ENCODE measurements at regions not wholly inside any gene's neighbourhood (a gene's known extent, or its start where the extent isn't known, plus 50 kb on each side); places are given as distances from the start of the nearest gene placed in this dataset.

DNA sequence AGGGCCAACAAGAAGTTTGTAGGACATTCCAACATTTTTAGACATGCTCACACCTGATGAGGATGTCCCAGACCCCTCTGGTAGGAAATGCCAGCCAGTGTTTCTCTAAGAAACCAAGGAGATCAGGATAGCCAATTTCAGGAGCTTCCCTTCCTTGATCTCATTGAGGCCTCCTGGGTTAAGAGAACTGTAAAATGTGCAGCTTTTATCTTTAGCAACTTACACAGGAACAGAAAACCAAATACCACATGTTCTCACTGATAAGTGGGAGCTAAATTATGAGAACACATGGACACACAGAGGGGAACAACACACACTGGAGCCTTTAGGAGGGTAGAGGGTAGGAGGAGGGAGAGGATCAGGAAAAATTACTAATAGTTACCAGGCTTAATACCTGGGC lies 99.6 kb upstream of the MAP2 start:
- H3K27ac ChIP-seq: no peak overlapping the region
- TF ChIP-seq, protein P1, sequence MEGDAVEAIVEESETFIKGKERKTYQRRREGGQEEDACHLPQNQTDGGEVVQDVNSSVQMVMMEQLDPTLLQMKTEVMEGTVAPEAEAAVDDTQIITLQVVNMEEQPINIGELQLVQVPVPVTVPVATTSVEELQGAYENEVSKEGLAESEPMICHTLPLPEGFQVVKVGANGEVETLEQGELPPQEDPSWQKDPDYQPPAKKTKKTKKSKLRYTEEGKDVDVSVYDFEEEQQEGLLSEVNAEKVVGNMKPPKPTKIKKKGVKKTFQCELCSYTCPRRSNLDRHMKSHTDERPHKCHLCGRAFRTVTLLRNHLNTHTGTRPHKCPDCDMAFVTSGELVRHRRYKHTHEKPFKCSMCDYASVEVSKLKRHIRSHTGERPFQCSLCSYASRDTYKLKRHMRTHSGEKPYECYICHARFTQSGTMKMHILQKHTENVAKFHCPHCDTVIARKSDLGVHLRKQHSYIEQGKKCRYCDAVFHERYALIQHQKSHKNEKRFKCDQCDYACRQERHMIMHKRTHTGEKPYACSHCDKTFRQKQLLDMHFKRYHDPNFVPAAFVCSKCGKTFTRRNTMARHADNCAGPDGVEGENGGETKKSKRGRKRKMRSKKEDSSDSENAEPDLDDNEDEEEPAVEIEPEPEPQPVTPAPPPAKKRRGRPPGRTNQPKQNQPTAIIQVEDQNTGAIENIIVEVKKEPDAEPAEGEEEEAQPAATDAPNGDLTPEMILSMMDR (conservative IDR thresholded peaks at IDR 0.05): no peak

DNA sequence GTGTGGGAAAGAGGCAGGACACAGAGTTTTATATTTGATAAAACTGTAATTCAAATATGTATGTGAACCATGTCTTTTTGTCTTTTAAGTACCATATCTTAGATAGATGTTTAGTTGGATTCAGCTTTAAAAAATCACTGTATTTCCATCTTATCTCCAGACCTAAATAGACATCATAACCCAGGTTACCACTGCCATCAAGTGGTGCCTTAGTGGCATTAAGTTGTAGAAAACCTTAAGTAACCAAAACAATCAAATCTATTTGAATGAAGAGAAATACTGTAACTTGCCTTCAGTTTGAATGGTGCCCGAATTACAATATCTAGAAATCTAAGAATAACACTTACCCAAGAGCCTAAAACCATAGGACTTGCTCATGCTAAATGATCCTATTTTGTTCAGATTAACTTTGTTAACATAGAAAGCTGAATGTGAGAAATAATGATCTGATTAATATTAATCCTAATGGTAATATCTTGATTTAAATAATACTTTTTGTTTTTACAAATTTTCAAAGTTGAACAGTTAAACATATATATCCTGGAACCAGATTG lies 92.5 kb upstream of the MAP2 start:
- TF ChIP-seq, protein P1 (conservative IDR thresholded peaks at IDR 0.05): peak; percentile 76
- no peak overlapping the region for H3K27ac ChIP-seq

DNA sequence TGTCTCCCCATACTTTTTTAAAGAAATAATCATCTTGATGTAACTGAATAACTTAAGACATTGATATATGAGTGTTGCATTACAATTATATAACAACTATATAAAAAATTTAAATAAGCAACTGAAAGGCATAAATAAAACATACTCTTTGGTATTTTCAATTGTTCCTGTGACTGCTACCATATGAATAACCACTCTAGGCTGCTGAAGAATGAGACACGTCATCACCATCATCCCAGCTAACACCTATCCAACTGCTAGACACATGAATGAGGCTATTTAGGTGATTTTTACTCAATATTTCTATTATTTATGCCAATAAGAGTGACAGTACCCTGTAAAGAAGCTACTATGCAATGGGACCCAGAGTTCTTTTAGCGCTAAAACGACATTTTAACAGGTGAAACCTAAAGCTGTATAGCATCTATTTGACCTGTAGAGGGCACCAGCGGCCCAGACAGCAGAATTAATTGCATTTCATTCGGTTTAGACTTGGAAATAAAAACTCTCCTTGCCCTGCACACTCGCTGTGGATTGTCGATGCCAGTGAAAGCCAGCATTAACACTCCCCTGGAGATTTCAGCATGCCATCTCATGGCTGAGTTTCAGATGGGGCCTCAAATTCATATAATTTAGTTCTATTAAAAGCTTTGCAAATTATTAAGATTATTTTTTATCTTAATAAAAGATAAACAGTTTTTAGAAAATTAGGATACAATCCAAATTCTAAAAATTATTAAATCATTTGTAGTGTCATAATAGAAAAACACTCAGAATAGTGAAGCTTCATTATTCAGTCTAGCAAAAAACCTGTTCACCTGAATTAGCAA lies 89.4 kb upstream of the MAP2 start:
- H3K27ac ChIP-seq: no peak overlapping the region
- TF ChIP-seq, protein P1 (conservative IDR thresholded peaks at IDR 0.05): peak; percentile 95

DNA sequence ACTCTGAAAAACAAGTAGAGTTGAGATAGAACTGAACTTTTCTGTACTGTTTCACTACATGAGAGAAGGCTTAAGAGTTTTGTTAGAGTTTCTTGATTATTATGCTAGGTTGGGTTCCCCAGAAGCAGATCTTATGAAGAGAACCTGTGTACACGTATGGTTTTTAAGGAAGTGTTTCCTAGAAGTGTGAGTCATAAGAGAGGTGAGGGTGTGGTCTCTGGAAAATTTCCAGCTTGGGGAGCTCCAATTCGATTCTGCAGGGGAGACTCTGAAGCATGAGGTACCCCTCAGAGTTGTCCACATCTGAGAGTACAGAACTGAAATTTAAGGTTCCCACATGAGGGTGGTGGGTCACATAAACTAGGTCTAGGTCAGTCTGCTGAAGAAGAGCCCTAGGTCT lies 83.3 kb upstream of the MAP2 start:
- no peak overlapping the region for H3K27ac ChIP-seq

DNA sequence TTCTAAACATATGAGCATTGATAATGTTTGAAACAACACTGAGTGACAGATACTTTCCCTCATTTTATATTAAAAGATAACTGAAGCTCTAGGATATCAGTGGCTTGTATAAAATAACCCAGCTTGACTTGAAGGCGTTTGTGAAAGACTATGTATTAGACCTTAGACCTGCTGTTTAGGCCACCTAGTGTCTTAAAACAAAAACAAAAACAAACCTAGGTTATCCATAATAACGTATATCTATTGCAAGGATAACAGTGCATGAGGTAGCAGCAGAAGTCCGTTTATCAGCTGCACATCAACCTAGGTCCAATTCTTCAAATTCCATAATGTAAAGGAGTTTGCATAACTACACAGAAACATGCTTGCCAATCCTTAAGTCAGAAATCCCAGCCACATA lies 79.5 kb upstream of the MAP2 start:
- H3K27ac ChIP-seq: no peak overlapping the region
- TF ChIP-seq, protein P1 (conservative IDR thresholded peaks at IDR 0.05): no peak

More for the DNA sequence above, 83.3 kb upstream of the MAP2 start:
- TF ChIP-seq, protein P1 (conservative IDR thresholded peaks at IDR 0.05): no peak

DNA sequence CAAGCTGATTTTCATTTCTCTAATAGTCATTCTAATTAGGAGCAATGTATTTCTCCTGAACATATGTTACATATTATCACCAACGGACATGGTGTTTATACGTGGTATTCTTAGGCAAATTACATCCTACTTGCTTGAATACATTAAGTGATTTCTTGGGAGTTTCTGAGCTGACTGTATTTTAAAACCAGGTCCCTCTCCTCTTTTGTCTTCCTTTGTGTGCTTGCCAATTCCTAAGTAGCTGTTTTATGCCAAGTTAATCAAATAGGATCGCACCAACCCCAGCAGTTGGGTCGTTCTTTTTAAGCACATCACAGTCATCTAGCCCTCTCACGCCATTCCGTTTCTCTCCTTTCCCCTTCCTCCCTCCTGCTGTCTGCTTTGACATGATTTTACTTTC lies 75.4 kb upstream of the MAP2 start:
- H3K27ac ChIP-seq: no peak overlapping the region

DNA sequence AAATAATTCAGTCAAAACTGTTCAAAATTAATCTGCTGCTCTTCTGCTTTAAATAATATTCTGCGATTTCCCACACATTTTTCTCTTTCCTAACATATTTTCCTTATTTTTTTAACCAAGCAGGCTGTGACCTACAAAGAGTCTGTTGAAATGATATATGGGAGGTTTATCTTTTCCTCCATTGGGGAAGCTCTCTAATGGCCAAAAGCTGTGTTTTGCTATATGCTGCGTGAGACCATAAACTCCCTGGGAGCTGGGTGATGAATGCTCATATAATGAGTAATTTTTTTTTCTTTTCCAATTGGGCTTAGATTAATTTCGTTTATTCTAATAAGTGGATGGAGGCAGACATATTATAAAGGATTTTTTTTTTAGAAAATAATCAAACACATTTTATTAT lies 72.2 kb upstream of the MAP2 start:
- TF ChIP-seq, protein P1 (conservative IDR thresholded peaks at IDR 0.05): no peak
- H3K27ac ChIP-seq: no peak overlapping the region

More for the DNA sequence above, 75.4 kb upstream of the MAP2 start:
- TF ChIP-seq, protein P1 (conservative IDR thresholded peaks at IDR 0.05): no peak

Data from VCaP (cell line).